SW 1271 (cell line): ENCODE measurements at regions not wholly inside any gene's neighbourhood (a gene's known extent, or its start where the extent isn't known, plus 50 kb on each side); places are given as distances from the start of the nearest gene placed in this dataset.

Experiments
- DNase-seq, 2 experiments: peaks; one replicate each; lab custom pipeline; 2025; lab: John Stamatoyannopoulos, UW

DNA sequence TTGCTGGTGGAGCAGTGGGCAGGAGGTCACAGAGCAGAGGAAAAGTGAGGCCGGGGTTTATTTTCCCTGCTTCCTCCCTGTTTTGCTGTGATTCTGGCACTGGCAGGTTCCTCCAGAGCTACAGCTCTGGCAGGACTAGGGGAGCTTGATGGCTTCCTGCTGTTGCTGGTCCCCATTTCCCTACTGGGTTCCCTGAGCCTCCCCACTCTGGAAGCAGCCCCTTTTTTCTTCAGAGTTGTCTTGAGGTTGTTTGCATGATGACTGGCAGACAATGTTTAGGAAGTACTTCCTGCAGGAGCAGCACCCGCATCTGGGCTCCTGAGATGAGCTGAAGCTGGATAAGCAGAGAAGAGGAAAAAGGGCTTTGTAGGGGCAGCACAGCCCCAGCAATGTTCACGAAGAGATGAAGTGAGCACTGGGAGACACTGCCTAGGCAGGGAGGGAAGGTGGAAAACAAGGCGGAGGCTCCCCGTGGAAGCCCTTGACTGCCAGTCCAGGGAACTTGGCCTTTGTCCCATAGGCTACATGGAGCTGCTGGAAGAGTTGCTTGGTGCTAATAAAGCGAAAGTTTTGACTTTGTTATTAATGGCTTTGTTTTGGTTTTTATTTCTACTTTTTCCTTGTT is 126.9 kb downstream of the SLC38A6 start:
- DNase-seq, result no peak

DNA sequence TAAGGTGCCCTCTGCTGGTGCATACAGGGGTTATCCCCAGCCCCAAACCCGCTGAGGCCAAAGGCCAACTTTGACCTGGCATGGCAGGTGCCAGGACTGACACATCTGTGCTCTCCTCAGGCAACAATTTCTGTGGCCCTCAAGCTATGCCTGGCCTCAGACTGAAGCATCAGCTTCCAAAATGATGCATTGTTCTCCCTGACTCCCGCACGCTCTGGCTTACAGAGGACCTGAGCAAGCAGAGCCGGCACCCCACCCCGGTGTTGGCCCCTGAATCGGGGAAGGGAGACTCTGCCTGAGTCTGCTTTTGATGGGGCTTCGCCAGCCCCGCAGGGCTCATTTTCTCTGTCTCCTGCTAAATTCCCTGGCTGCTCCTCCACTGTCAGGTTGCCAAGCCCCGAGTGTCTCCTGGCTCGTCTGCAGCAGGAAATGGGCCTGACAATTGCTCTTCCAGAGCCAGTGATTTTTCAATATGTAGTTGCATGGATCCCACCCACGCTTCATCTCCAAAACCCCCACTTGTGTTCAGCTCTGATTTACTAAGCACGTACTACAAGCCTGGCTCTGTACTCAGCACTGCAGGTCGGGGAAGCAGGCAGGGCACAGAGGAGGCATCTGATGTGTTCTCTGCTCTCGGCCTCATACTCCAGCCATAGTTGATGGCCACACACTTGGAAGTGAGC is 126.1 kb downstream of the SLC38A6 start:
- no peak for DNase-seq

DNA sequence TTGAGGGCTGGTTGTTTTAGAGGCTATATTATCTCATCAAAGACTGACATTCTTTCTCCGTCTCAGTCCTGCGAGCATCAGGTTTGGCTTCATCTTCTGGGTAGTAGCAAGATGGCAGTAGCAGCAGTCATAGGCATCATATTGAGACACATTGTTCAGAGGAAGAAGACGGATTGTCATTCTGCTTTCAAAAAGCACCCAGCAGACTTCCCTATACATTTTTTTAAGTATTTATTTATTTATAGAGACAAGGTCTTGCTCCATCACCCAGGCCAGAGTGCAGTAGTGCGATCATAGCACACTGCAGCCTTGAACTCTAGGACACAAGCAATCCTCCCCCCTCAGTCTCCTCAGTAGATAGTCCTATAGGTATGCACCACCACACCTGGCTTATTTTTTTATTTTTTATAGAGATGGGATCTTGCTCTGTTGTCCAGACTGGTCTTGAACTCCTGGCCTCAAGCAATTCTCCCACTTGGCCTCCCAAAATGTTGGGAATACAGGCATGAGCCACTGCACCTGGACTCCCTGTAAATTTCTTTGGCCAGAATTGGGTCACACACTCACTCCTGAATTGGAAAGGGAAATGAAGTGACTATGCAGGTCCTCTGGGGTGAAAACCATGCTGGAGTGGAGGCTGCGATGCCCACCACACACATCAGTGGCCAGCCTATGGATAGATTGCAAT is 125.4 kb downstream of the SLC38A6 start:
- peak in 1 of 2 experiments; percentile 13 for DNase-seq

DNA sequence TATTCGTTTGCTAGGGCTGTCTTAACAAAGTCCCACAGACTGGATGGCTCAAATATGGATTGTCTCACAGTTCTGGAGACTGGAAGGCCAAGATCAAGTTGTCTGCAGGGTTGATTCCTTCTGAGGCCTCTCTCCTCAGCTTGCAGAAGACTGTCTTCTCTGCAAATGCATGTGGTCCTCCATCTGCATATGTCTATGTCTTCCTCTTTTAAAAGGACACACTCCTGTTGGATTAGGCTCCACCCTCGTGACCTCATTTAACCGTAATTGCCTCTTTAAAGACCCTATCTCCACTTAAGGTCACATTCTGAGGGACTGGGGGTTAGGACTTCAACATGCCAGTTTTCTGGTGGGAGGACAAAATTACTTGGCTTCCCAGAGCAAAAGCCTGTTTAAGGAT is 123.3 kb downstream of the SLC38A6 start:
- DNase-seq, result no peak

DNA sequence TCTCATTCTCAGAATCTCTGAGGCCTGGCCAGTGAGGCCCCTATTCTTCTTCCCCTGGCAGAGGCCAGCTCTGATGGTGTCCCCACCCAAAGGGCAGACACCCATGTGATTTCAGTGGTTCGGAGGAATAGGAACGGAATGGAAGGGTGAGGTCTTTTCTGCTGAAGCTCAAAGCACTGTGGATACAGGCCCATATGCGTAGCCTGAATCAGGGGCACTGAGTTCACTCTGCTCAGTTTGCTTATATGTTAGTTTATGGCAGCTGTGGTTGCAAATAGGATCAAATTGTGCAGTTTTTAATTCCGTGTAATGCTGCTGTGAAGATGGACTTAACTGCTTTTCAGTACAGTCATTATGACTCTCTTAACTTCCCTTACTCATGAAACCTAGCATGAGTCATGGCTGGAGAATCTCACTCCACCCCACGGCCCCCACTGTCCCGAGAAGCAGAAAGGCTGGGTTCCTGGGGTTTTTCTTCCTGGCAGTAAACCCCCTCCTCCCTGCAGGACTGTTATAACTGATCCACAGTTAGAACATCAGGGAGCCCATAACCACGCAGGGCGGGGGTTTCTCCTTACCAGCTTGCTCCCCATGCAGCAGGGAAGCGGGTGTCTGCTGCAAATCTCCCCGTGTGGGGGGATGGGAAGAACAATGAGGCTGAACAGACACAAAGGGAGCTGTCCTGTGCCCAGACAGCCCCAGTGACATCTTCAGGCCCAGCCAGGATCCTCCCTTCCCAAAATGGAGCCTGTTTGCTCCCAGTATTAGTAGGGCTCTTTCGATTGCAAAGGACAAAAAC is 122.7 kb downstream of the SLC38A6 start:
- peak; percentile 61 to 93 for DNase-seq

- DNase-seq, result no peak
These were observed 121.8 kb downstream of the SLC38A6 start for GRCh38 chr14:61102549-61103466.
